ENCODE measurements at regions not wholly inside any gene's neighbourhood (a gene's known extent, or its start where the extent isn't known, plus 50 kb on each side); places are given as distances from the start of the nearest gene placed in this dataset.

DNA sequence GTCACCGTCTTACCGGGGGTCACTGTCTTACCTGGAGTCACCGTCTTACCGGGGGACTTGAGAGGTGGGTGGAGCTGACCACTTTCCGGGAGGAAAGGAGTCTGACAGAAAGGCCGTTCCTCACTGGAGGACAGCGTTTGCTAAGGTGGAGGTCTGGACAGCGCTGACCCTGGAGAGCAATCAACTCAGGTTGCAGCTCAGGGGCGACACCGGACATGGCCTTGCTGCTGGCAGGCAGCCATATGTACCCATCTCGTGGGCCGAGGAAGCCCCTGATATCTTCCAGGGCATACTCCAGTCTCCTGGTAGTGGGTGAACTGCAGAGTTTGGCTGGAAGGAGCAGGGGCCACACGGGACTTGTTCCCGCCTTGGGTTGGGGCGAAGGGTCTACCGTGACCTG lies 234.6 kb upstream of the MYT1L start:
- Mint-ChIP-seq H3K27me3 (peaks cover 4% of the 10 kb centered on the region), H3K36me3 (no peaks in the 10 kb centered on the region), H3K27ac (no peak overlapping the region), H3K4me3 (no peak overlapping the region), H3K4me1 (no peaks in the 10 kb centered on the region), H3K9me3 (no peaks in the 10 kb centered on the region)
- DNase-seq (ENCODE audit: low spot score in 2 of 2): no peak
- ATAC-seq (ENCODE audit: low read depth): no peak

DNA sequence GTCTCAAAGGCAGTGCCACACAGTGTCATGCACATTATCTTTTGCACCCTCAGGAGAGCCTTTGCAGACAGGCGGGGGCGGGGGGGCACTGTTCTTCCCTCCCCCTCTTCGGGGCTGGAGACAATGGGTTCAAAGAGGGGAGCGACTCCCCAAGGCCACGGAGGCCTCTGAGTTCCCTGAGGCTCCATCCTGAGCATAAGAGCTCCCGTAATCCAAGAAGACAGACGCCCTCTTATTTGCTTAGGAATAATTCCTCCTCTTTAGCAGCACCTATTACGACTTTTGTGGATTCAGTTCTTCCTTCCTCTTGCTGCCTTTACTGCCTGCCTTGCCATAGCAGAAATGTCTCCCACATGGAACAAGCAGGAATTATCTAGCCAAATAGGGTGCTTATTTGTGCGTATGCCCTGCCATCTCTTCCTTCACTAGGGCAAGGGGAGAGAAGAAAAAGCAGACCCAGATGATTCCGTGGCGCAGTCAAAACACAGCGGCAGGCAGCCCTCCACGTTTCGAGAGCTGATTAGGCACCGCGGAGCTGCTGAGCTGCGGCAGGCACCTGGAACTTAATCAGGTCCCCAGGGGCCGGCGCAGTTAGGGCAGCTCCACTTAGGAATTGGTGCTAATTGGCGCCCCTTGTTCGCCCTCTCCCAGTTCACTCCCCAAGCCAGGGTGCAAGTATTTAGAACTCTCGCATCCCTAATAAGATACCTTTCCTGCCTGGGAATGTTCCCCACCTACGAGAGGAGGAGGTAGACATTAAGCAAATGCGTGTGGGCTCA lies 233.4 kb upstream of the MYT1L start:
- Mint-ChIP-seq H3K27ac (no peak overlapping the region), H3K36me3 (no peaks in the 10 kb centered on the region), H3K27me3 (peaks cover 4% of the 10 kb centered on the region), H3K9me3 (no peaks in the 10 kb centered on the region), H3K4me3 (no peak overlapping the region), H3K4me1 (no peaks in the 10 kb centered on the region)
- no peak for DNase-seq (ENCODE audit: low spot score in 2 of 2)
- no peak for ATAC-seq (ENCODE audit: low read depth)

DNA sequence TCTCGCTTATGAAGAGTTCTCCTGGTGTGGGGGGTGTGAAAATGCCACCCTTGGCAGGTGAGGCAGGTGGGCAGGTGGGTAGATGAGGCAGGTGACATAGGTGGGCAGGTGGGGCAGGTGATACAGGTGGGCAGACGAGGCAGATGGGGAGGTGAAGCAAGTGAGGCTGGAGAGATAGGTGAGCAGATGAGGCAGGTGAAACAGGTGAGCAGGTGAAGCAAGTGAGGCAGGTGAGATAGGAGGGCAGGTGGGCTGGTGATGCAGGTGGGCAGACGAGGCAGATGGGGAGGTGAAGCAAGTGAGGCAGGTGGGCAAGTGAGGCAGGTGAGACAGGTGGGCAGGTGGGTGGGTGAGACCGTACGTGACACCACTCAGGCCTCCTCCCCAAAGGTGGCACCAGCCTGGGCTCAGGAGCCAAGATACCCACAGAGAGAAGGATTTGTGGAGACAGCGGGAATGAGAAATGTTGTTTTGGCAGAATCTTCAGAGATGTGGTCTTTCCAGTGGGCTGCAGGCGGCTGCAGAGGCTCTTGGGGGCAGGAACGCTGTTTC lies 232.3 kb upstream of the MYT1L start:
- Mint-ChIP-seq H3K9me3 (no peaks in the 10 kb centered on the region), H3K4me1 (no peaks in the 10 kb centered on the region), H3K4me3 (no peak overlapping the region), H3K36me3 (no peaks in the 10 kb centered on the region), H3K27me3 (peaks cover 3% of the 10 kb centered on the region), H3K27ac (no peak overlapping the region)
- ATAC-seq (ENCODE audit: low read depth): no peak
- DNase-seq (ENCODE audit: low spot score in 2 of 2): no peak

DNA sequence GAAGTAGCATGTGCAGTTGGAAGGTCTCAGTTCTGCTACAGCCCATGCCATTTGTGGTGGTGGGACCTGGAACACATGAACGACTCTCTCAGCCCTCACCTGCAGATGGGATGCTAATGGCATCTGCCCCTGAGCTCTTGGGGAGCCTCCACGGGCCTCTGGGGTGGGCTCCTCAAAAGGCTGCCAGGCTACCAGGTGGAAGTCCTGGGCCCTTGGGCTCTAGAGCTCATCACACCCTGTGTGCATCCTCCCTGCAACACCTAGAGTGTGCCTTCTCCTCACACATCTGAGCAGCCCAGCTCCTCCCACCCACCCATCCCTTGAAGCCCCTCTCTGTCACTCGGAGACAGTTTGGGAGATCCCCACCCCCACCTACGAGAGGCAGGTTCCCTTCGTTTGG lies 231.8 kb upstream of the MYT1L start:
- no peaks in the 10 kb centered on the region for H3K9me3 Mint-ChIP-seq
- DNase-seq (ENCODE audit: low spot score in 2 of 2) (no peak), ATAC-seq (ENCODE audit: low read depth) (no peak)
- no peak overlapping the region for H3K4me3 Mint-ChIP-seq
- H3K4me1 Mint-ChIP-seq: no peaks in the 10 kb centered on the region
- peaks cover 3% of the 10 kb centered on the region for H3K27me3 Mint-ChIP-seq
- H3K27ac Mint-ChIP-seq: no peak overlapping the region
- H3K36me3 Mint-ChIP-seq: no peaks in the 10 kb centered on the region

DNA sequence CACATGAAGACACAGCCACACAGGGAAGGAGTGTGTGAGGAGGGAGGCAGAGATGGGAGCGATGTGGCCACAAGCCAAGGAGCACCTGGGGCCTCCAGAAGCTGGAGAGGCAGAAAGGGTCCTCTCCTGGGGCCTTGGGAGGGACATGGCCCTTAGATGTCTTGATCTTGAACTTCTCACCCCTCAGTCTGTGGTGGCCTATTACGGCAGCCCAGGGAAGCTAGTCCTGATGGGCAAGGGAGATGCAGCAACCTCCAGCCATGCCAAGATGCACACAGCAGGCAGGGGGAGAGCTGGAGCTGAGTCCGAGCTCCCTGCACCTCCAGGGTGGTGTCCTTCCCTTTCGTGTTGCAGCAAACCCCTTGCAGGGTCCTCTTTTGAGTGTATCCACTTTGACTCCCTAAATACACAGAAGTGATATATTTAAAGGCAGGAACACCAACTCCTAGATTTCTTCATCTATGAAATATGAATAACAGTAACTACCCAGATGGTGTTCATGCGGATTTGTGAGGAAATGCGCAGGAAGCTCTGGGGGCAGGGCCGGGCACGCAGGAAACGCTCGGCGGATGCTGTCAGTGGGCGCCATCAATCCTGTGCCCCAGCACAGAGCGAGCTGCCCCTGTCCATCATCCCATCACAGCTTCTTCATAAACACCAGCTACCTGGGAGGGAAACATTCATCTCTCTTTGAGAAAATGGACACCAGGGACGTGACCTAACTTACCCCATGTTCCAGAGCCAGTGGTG lies 230.4 kb upstream of the MYT1L start:
- DNase-seq (ENCODE audit: low spot score in 2 of 2) (no peak), ATAC-seq (ENCODE audit: low read depth) (no peak)
- Mint-ChIP-seq H3K9me3 (peaks cover 4% of the 10 kb centered on the region), H3K4me1 (no peaks in the 10 kb centered on the region), H3K27ac (no peak overlapping the region), H3K27me3 (peaks cover 3% of the 10 kb centered on the region), H3K36me3 (no peaks in the 10 kb centered on the region), H3K4me3 (no peak overlapping the region)

DNA sequence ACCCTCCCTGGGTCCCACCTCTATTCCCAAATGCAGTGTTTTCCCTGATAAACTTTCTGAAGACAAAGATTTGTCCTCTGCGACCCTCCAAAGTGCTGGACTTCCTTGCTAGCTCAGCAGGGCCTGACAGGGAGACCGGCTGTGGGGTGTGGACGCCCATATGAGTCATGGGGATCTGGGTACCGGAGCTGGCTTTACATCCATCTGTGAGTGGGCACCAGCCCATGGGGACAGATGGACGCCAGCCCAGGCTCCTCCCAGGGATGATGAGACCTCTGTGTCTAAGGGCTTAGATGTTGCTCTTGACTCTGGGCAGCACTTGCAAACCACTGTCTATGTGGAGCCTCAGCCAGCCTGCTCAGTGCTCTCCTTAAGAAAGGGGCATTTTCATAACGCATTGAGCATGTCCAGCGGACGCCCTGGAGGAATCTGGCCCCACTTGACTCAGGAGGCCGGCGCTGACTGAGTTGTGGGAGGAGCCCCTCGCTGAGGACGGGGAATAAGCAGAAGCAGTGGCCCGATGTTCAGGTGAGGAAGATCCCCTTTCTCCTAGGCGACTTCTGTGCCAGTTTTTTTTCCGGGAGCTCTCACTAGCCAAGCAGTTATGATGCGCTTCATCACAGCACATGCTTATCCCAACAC lies 229.4 kb upstream of the MYT1L start:
- no peaks in the 10 kb centered on the region for H3K36me3 Mint-ChIP-seq

DNA sequence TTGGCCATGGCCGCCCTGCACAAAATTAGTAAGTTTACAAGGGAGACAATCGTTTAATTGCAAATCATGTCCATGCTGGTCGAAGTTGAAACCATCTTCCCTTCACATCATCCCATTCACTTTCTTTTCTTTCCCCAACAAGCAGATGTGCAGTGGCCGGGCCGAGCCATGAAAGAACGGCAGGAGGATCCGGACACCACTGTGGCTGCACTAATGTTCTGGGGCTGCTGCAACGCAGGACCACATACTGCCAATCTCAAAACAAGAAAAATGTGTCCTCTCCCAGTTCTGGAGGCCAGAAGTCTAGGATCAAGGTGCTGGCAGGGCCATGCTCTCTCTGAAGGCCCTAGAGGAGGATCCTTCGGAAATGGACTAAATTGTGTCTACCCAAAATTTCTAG lies 227.4 kb upstream of the MYT1L start:
- no peak for ATAC-seq (ENCODE audit: low read depth)
- Mint-ChIP-seq H3K36me3 (no peaks in the 10 kb centered on the region), H3K4me3 (no peak overlapping the region), H3K4me1 (no peaks in the 10 kb centered on the region), H3K27me3 (no peaks in the 10 kb centered on the region), H3K9me3 (peaks cover 10% of the 10 kb centered on the region), H3K27ac (no peak overlapping the region)
- no peak for DNase-seq (ENCODE audit: low spot score in 2 of 2)

More for the DNA sequence above, 229.4 kb upstream of the MYT1L start:
- H3K27me3 Mint-ChIP-seq: peaks cover 3% of the 10 kb centered on the region
- no peak overlapping the region for H3K4me3 Mint-ChIP-seq
- no peak for DNase-seq (ENCODE audit: low spot score in 2 of 2)
- no peak for ATAC-seq (ENCODE audit: low read depth)
- H3K4me1 Mint-ChIP-seq: no peaks in the 10 kb centered on the region
- H3K9me3 Mint-ChIP-seq: peaks cover 6% of the 10 kb centered on the region
- H3K27ac Mint-ChIP-seq: no peak overlapping the region

DNA sequence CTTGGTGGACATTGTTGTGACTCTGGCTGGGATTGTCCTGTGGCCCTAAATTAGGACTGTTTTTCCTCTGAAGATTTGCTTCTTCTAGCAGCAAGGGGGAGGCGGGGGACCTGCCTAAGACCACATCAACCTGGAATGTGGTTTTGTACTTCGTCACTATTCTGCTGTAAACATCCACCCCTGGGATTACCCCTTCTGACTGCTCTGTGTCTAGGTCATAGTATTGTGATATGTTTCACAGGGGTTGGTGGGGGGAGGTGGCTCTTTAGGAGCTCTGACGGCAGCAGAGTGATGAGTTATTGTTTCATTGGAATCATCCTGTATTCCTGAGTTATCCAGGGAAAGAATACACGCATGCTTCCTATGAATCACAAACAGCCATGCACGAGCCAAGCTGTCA lies 226.4 kb upstream of the MYT1L start:
- peaks cover 2% of the 10 kb centered on the region for H3K36me3 Mint-ChIP-seq
- no peak overlapping the region for H3K4me3 Mint-ChIP-seq
- DNase-seq (ENCODE audit: low spot score in 2 of 2): no peak
- no peaks in the 10 kb centered on the region for H3K4me1 Mint-ChIP-seq
- H3K27me3 Mint-ChIP-seq: no peaks in the 10 kb centered on the region
- H3K27ac Mint-ChIP-seq: no peak overlapping the region
- no peak for ATAC-seq (ENCODE audit: low read depth)
- peaks cover 17% of the 10 kb centered on the region for H3K9me3 Mint-ChIP-seq

DNA sequence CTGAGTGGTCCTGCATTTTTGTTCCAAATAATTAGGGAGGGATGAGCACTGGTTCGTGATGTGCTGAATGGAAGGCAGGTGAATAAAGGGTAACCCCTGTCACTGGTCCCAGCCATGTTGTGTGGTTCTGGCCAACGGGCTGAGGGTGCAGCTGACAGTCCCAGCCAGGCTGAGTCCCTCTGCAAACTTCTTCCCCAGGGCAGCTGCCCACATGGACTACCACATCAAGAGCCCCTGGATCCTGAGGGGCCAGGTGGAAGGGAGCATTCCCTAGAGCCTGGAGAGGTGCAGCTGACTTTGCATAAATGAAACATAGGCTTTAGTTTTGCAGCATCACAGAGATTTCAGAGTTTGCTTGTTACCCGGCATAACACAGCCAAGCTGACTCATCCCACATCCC lies 219.8 kb upstream of the MYT1L start:
- Mint-ChIP-seq H3K4me1 (no peaks in the 10 kb centered on the region), H3K27ac (no peak overlapping the region), H3K9me3 (peaks cover 15% of the 10 kb centered on the region), H3K27me3 (no peaks in the 10 kb centered on the region), H3K36me3 (peaks cover 2% of the 10 kb centered on the region), H3K4me3 (no peak overlapping the region)
- ATAC-seq (ENCODE audit: low read depth): no peak
- DNase-seq (ENCODE audit: low spot score in 2 of 2): no peak

DNA sequence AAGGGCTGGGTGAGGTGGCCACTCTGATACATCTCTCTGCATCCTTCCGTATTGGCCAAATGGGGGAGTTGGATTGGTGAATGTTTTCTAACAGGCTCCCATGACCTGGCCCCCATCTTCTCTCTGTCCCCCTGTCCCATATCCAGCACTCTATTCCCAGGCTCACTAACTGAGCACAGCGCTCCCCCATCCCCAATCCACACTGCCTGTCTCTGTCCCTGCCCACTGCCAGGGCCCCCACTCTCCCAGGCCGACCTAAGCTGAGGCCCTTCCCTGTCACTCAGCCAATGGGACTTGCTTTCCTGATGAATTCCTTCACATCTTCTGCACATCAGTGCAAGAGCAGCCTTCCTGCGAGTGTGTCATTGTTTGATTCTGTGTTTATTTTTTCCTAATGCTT lies 216.8 kb upstream of the MYT1L start:
- H3K4me3 Mint-ChIP-seq: no peak overlapping the region
- H3K27ac Mint-ChIP-seq: no peak overlapping the region
- H3K27me3 Mint-ChIP-seq: no peaks in the 10 kb centered on the region
- no peak for ATAC-seq (ENCODE audit: low read depth)
- H3K36me3 Mint-ChIP-seq: no peaks in the 10 kb centered on the region
- H3K9me3 Mint-ChIP-seq: peaks cover 3% of the 10 kb centered on the region
- no peaks in the 10 kb centered on the region for H3K4me1 Mint-ChIP-seq
- no peak for DNase-seq (ENCODE audit: low spot score in 2 of 2)

DNA sequence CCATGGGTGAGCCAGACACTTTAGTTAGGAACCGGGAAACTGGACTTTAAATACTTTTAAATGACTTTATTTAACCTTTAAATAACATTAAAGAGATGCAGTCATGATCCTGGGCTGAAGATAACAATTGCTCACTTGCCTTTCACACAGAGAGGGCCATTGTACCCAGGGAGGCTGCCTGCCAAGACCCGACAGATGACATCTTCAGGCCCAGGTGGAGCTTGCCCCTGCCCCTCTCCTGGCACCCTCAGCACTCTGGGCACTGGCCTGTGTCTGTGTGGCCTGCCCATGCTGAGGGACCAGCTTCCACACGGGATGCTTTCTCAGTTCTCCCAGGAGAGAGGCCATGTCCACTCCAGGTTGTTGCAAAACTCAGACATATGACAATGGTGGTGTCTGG lies 216.4 kb upstream of the MYT1L start:
- Mint-ChIP-seq H3K27me3 (no peaks in the 10 kb centered on the region), H3K9me3 (peaks cover 2% of the 10 kb centered on the region), H3K4me3 (no peak overlapping the region), H3K4me1 (no peaks in the 10 kb centered on the region), H3K27ac (no peak overlapping the region), H3K36me3 (no peaks in the 10 kb centered on the region)
- ATAC-seq (ENCODE audit: low read depth) (no peak), DNase-seq (ENCODE audit: low spot score in 2 of 2) (no peak)

DNA sequence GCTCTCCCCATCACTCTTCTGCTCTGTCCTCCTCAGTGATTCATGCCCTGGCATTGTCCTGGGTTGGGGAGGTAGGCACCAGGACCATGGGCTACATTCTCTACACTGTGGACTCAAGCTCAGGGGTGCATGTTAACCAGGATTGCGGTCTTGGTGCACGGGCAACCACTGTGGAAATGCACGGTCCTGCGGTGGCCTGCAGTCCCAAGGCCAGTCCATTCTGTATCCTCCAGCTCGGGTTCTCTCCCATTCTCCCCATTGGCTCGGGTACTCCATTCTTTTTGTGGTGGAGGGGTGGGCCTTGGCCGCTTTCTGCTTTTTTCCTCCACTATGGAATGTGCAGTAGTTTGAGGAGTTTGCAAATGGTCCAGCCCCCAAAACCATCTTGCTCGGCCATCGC lies 215.0 kb upstream of the MYT1L start:
- Mint-ChIP-seq H3K9me3 (peaks cover 2% of the 10 kb centered on the region), H3K4me1 (no peaks in the 10 kb centered on the region), H3K4me3 (no peak overlapping the region), H3K36me3 (no peaks in the 10 kb centered on the region), H3K27me3 (no peaks in the 10 kb centered on the region), H3K27ac (no peak overlapping the region)
- ATAC-seq (ENCODE audit: low read depth) (no peak), DNase-seq (ENCODE audit: low spot score in 2 of 2) (no peak)

DNA sequence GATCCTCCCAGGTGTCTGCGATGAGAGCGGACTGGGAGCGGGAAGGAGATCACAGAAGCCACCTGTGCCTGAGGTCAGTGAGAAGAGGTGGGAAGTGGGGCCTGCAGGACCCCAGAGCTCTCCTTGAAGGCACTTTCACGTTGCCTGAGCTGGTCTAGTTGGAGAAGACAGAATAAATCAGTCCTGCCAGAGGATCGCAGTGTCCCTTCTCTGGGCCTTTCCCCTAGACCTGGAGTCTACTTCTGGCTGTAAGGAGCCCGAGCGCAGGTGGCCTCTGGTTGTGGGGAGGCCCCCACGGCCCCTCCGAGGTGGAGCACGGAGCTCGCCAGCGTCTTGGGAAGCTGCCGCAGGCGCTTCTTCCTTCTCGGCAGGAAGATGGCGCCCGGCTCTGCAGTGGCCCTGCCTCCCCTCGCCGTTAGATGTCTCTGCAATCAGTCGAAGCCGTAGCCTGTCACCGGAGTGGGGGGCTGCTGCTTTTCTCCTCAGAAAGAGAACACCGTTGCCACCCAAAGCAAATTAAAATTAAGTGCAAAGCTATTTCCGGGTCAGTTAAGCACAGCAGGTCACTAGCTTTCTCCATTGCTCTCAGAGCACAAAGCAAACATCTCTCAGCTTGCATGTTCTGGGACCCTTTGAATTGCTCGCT lies 212.0 kb upstream of the MYT1L start:
- no peaks in the 10 kb centered on the region for H3K9me3 Mint-ChIP-seq
- H3K27me3 Mint-ChIP-seq: no peaks in the 10 kb centered on the region
- H3K4me1 Mint-ChIP-seq: no peaks in the 10 kb centered on the region
- no peak overlapping the region for H3K4me3 Mint-ChIP-seq
- no peaks in the 10 kb centered on the region for H3K36me3 Mint-ChIP-seq
- ATAC-seq (ENCODE audit: low read depth): no peak
- no peak for DNase-seq (ENCODE audit: low spot score in 2 of 2)
- no peak overlapping the region for H3K27ac Mint-ChIP-seq

DNA sequence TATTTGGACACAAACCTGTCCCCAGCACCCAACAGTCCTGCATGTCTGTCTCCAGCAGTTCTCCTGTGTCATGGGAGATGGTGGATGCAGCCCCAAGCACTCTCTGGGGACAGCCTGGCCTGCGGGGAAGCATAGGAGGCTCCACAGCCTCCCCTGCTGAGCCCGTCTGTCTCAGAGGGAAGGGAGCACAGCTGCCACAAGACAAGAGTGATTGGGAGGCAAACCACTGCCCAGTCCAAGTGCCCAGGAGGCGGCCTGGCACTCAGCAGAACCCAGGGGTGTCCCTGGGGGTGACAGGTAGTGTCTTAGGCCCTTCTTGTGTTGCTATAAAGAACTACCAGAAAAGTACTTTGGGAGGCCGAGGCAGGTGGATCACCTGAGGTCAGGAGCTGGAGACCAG lies 211.2 kb upstream of the MYT1L start:
- ATAC-seq (ENCODE audit: low read depth) (no peak), DNase-seq (ENCODE audit: low spot score in 2 of 2) (no peak)
- no peaks in the 10 kb centered on the region for H3K9me3 Mint-ChIP-seq
- no peak overlapping the region for H3K4me3 Mint-ChIP-seq
- no peaks in the 10 kb centered on the region for H3K4me1 Mint-ChIP-seq
- H3K36me3 Mint-ChIP-seq: no peaks in the 10 kb centered on the region
- H3K27me3 Mint-ChIP-seq: peaks cover 2% of the 10 kb centered on the region
- H3K27ac Mint-ChIP-seq: no peak overlapping the region
